ENCODE measurements at regions not wholly inside any gene's neighbourhood (a gene's known extent, or its start where the extent isn't known, plus 50 kb on each side); places are given as distances from the start of the nearest gene placed in this dataset.

DNA sequence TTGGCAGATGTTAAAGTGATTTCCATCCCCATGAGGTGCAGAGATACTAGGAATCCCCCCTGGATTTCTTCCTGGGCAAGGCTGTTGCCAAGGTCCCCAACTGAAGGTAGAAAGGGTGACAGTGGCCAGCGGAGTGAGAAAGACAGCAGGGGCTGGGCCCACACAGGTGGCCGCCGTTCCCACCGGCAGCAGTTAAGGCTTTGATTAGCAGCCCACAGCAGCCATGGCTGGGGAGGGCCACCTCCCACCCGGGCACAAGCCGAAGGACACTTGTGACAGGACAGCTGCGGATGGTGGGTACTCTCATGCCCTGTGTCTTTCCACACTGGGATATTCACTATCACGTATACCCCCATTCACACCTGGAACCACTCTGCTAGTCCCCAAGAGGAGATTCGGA is 63.9 kb upstream of the CDYL start:
- TF ChIP-seq, protein P1, sequence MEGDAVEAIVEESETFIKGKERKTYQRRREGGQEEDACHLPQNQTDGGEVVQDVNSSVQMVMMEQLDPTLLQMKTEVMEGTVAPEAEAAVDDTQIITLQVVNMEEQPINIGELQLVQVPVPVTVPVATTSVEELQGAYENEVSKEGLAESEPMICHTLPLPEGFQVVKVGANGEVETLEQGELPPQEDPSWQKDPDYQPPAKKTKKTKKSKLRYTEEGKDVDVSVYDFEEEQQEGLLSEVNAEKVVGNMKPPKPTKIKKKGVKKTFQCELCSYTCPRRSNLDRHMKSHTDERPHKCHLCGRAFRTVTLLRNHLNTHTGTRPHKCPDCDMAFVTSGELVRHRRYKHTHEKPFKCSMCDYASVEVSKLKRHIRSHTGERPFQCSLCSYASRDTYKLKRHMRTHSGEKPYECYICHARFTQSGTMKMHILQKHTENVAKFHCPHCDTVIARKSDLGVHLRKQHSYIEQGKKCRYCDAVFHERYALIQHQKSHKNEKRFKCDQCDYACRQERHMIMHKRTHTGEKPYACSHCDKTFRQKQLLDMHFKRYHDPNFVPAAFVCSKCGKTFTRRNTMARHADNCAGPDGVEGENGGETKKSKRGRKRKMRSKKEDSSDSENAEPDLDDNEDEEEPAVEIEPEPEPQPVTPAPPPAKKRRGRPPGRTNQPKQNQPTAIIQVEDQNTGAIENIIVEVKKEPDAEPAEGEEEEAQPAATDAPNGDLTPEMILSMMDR (IDR thresholded peaks at IDR 0.05): no peak
- TF ChIP-seq POLR2A (IDR thresholded peaks at IDR 0.05) (no peak), POLR2AphosphoS5 (IDR thresholded peaks at IDR 0.05) (no peak)

All from gastroesophageal sphincter (tissue), 3 donors.